Embryonic facial prominence (tissue), 1 donor: ENCODE measurements at regions not wholly inside any gene's neighbourhood (a gene's known extent, or its start where the extent isn't known, plus 50 kb on each side); places are given as distances from the start of the nearest gene placed in this dataset.
"Not testable (repeated sequence)": the region's sequence is repeated elsewhere in the genome, so short reads cannot be mapped to it uniquely, and the experiment has no call there.

Experiments
- DNase-seq: peaks from one replicate; pipeline ENCODE4 v3.0.0-alpha.2; 2016; ENCODE audit errors: extremely low spot score

GRCh38 chr4:20196476-20196875 is 55.2 kb upstream of the SLIT2 start:
- DNase-seq, result no peak

GRCh38 chr4:20195071-20195885 is 56.4 kb upstream of the SLIT2 start:
- DNase-seq, result no peak

GRCh38 chr4:20194123-20195013 is 57.3 kb upstream of the SLIT2 start:
- DNase-seq, result no peak

GRCh38 chr4:20193141-20193936 is 58.4 kb upstream of the SLIT2 start:
- DNase-seq, result no peak

GRCh38 chr4:20192736-20193135 is 59.0 kb upstream of the SLIT2 start:
- DNase-seq, result no peak

- DNase-seq, result no peak
Observed at GRCh38 chr4:20185103-20185502, 66.6 kb upstream of the SLIT2 start.

GRCh38 chr4:20183131-20183530 is 68.6 kb upstream of the SLIT2 start:
- not testable (repeated sequence) for DNase-seq

GRCh38 chr4:20181926-20182325 is 69.8 kb upstream of the SLIT2 start:
- no peak for DNase-seq

- DNase-seq, result no peak
Observed at GRCh38 chr4:20180509-20180908, 71.2 kb upstream of the SLIT2 start.

- no peak for DNase-seq
Observed at GRCh38 chr4:20178902-20179576, 72.7 kb upstream of the SLIT2 start.

GRCh38 chr4:20176881-20177280 is 74.8 kb upstream of the SLIT2 start:
- no peak for DNase-seq

GRCh38 chr4:20172070-20172760 is 79.5 kb upstream of the SLIT2 start:
- DNase-seq, result no peak

GRCh38 chr4:20166544-20166943 is 85.2 kb upstream of the SLIT2 start:
- DNase-seq, result no peak

GRCh38 chr4:20159516-20159915 is 92.2 kb upstream of the SLIT2 start:
- DNase-seq, result no peak

GRCh38 chr4:20158195-20158594 is 93.5 kb upstream of the SLIT2 start:
- DNase-seq, result no peak

- DNase-seq, result no peak
Observed at GRCh38 chr4:20151436-20151835, 100.3 kb upstream of the SLIT2 start.

- DNase-seq, result not testable (repeated sequence)
Observed at GRCh38 chr4:20149143-20149542, 102.6 kb upstream of the SLIT2 start.

GRCh38 chr4:20137176-20137575 is 114.5 kb upstream of the SLIT2 start:
- no peak for DNase-seq

- DNase-seq, result no peak
Observed at GRCh38 chr4:20127626-20128025, 124.1 kb upstream of the SLIT2 start.

- no peak for DNase-seq
Observed at GRCh38 chr4:20126906-20127305, 124.8 kb upstream of the SLIT2 start.
